Hindlimb muscle (tissue), 1 donor: ENCODE measurements at regions not wholly inside any gene's neighbourhood (a gene's known extent, or its start where the extent isn't known, plus 50 kb on each side); places are given as distances from the start of the nearest gene placed in this dataset.

Experiments
- DNase-seq: peaks from one replicate; pipeline ENCODE4 v3.0.0-alpha.2; 2013

- no peak for DNase-seq
Observed at GRCh38 chr5:67543720-67544270, 347.2 kb upstream of the CD180 start.

GRCh38 chr5:67542479-67542878 is 345.9 kb upstream of the CD180 start:
- no peak for DNase-seq

GRCh38 chr5:67541875-67542274 is 345.3 kb upstream of the CD180 start:
- DNase-seq, result no peak

GRCh38 chr5:67538855-67539506 is 342.4 kb upstream of the CD180 start:
- no peak for DNase-seq

GRCh38 chr5:67537439-67538148 is 341.0 kb upstream of the CD180 start:
- DNase-seq, result no peak

GRCh38 chr5:67536866-67537265 is 340.3 kb upstream of the CD180 start:
- DNase-seq, result no peak

GRCh38 chr5:67530609-67531255 is 334.1 kb upstream of the CD180 start:
- no peak for DNase-seq

GRCh38 chr5:67528953-67529352 is 332.4 kb upstream of the CD180 start:
- DNase-seq, result no peak

GRCh38 chr5:67526793-67527192 is 330.2 kb upstream of the CD180 start:
- no peak for DNase-seq

GRCh38 chr5:67520161-67520908 is 323.7 kb upstream of the CD180 start:
- no peak for DNase-seq

GRCh38 chr5:67518227-67518626 is 321.6 kb upstream of the CD180 start:
- no peak for DNase-seq

GRCh38 chr5:67516948-67517565 is 320.5 kb upstream of the CD180 start:
- DNase-seq, result peak; percentile 37

- DNase-seq, result no peak
Observed at GRCh38 chr5:67515762-67516161, 319.2 kb upstream of the CD180 start.

GRCh38 chr5:67515020-67515689 is 318.6 kb upstream of the CD180 start:
- no peak for DNase-seq

GRCh38 chr5:67512758-67513157 is 316.2 kb upstream of the CD180 start:
- DNase-seq, result no peak

GRCh38 chr5:67511911-67512310 is 315.3 kb upstream of the CD180 start:
- DNase-seq, result no peak

GRCh38 chr5:67510204-67510603 is 313.6 kb upstream of the CD180 start:
- no peak for DNase-seq

GRCh38 chr5:67509402-67510186 is 313.0 kb upstream of the CD180 start:
- DNase-seq, result no peak

- DNase-seq, result no peak
Observed at GRCh38 chr5:67506241-67506640, 309.6 kb upstream of the CD180 start.

GRCh38 chr5:67502951-67503350 is 306.4 kb upstream of the CD180 start:
- DNase-seq, result no peak

- no peak for DNase-seq
Observed at GRCh38 chr5:67496051-67496450, 299.5 kb upstream of the CD180 start.
